ENCODE measurements at regions not wholly inside any gene's neighbourhood (a gene's known extent, or its start where the extent isn't known, plus 50 kb on each side); places are given as distances from the start of the nearest gene placed in this dataset.

GRCh38 chr2:234261736-234262135, 211.2 kb downstream of the SPP2 start:
- no TSS peak for BruUV-seq (replicated peaks)
- no peak overlapping the region for H3K4me3 ChIP-seq (ENCODE audit: low read depth, low read length, poor library complexity, severe bottlenecking)
- no peak for TF ChIP-seq EZH2 (IDR thresholded peaks at IDR 0.05; ENCODE audit: borderline replicate concordance, low read depth, low read length, poor library complexity, severe bottlenecking)
- TF ChIP-seq, protein P1, sequence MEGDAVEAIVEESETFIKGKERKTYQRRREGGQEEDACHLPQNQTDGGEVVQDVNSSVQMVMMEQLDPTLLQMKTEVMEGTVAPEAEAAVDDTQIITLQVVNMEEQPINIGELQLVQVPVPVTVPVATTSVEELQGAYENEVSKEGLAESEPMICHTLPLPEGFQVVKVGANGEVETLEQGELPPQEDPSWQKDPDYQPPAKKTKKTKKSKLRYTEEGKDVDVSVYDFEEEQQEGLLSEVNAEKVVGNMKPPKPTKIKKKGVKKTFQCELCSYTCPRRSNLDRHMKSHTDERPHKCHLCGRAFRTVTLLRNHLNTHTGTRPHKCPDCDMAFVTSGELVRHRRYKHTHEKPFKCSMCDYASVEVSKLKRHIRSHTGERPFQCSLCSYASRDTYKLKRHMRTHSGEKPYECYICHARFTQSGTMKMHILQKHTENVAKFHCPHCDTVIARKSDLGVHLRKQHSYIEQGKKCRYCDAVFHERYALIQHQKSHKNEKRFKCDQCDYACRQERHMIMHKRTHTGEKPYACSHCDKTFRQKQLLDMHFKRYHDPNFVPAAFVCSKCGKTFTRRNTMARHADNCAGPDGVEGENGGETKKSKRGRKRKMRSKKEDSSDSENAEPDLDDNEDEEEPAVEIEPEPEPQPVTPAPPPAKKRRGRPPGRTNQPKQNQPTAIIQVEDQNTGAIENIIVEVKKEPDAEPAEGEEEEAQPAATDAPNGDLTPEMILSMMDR (conservative IDR thresholded peaks at IDR 0.05; ENCODE audit: low read depth, low read length): no peak
- H3K27ac ChIP-seq (ENCODE audit: low read depth, low read length, poor library complexity, severe bottlenecking): no peak overlapping the region
- POLR2A ChIA-PET (ENCODE audit: low non-redundant PET): no interaction called here
- CTCF ChIA-PET: no interaction called here
- no peaks in the 10 kb centered on the region for H3K4me1 ChIP-seq (ENCODE audit: insufficient read depth, low read length, poor library complexity, severe bottlenecking)
- intact Hi-C loops (cut with micrococcal nuclease; ENCODE audit: unreplicated experiment): no loop called here
- no peaks in the 10 kb centered on the region for H3K27me3 ChIP-seq (replicated peaks; ENCODE audit: insufficient read depth, low read depth, low read length, poor library complexity)
- H3K9me3 ChIP-seq (ENCODE audit: low read depth, low read length, poor library complexity, severe bottlenecking): no peaks in the 10 kb centered on the region
- DNase-seq (ENCODE audit: low spot score): no peak
- H3K36me3 ChIP-seq (ENCODE audit: insufficient read depth, low read length, poor library complexity, severe bottlenecking): no peaks in the 10 kb centered on the region

- CTCF ChIA-PET: no interaction called here
Observed at GRCh38 chr2:234259440-234259839, 208.9 kb downstream of the SPP2 start.

DNA sequence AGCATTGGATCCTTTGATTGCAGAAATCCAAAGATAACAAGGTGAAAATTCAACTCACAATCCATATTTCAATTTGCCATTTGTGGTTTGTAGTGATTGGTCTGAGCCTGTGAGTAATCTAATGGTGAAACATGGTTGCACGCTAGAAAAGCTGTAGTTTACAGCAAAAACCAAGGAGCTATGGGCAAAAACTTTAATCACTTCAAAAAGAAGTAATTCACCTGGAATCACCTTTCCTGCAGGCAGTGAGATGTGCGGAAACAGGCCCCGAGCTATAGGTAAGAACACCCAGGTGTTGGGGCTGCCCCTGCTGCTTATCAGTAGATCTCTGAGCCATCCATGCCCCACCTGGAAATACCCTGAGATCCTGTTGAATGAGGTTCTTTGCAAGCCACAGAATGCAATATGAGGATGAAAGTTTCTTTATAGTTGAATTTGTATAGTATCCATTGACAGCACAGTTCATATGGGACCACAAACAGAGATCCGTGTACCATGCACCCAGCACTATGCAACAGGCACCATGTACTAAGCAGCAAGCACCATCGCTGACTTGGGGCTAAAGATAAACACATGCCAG, 208.2 kb downstream of the SPP2 start:
- intact Hi-C loops (cut with micrococcal nuclease; ENCODE audit: unreplicated experiment): loop anchor here (5.0 kb wide), 1 partner anchor 121 kb away; no protein-coding TSS in a partner anchor
- H3K36me3 ChIP-seq (ENCODE audit: insufficient read depth, low read length, poor library complexity, severe bottlenecking): no peaks in the 10 kb centered on the region
- H3K27ac ChIP-seq (ENCODE audit: low read depth, low read length, poor library complexity, severe bottlenecking): no peak overlapping the region
- no peaks in the 10 kb centered on the region for H3K27me3 ChIP-seq (replicated peaks; ENCODE audit: insufficient read depth, low read depth, low read length, poor library complexity)
- H3K4me1 ChIP-seq (ENCODE audit: insufficient read depth, low read length, poor library complexity, severe bottlenecking): no peaks in the 10 kb centered on the region
- H3K4me3 ChIP-seq (ENCODE audit: low read depth, low read length, poor library complexity, severe bottlenecking): no peak overlapping the region
- no peaks in the 10 kb centered on the region for H3K9me3 ChIP-seq (ENCODE audit: low read depth, low read length, poor library complexity, severe bottlenecking)
- no peak for DNase-seq (ENCODE audit: low spot score)
- BruUV-seq (replicated peaks): no TSS peak
- TF ChIP-seq, protein P1 (conservative IDR thresholded peaks at IDR 0.05; ENCODE audit: low read depth, low read length): no peak
- TF ChIP-seq EZH2 (IDR thresholded peaks at IDR 0.05; ENCODE audit: borderline replicate concordance, low read depth, low read length, poor library complexity, severe bottlenecking): no peak
- POLR2A ChIA-PET (ENCODE audit: low non-redundant PET): no interaction called here
- CTCF ChIA-PET: no interaction called here

More at GRCh38 chr2:234259440-234259839, 208.9 kb downstream of the SPP2 start:
- H3K4me1 ChIP-seq (ENCODE audit: insufficient read depth, low read length, poor library complexity, severe bottlenecking): no peaks in the 10 kb centered on the region
- no peak for DNase-seq (ENCODE audit: low spot score)
- POLR2A ChIA-PET (ENCODE audit: low non-redundant PET): no interaction called here
- H3K27ac ChIP-seq (ENCODE audit: low read depth, low read length, poor library complexity, severe bottlenecking): no peak overlapping the region
- intact Hi-C loops (cut with micrococcal nuclease; ENCODE audit: unreplicated experiment): loop anchor here (5.0 kb wide), 1 partner anchor 122 kb away; no protein-coding TSS in a partner anchor
- H3K4me3 ChIP-seq (ENCODE audit: low read depth, low read length, poor library complexity, severe bottlenecking): no peak overlapping the region
- no TSS peak for BruUV-seq (replicated peaks)
- H3K9me3 ChIP-seq (ENCODE audit: low read depth, low read length, poor library complexity, severe bottlenecking): no peaks in the 10 kb centered on the region
- no peaks in the 10 kb centered on the region for H3K27me3 ChIP-seq (replicated peaks; ENCODE audit: insufficient read depth, low read depth, low read length, poor library complexity)
- no peaks in the 10 kb centered on the region for H3K36me3 ChIP-seq (ENCODE audit: insufficient read depth, low read length, poor library complexity, severe bottlenecking)
- TF ChIP-seq, protein P1 (conservative IDR thresholded peaks at IDR 0.05; ENCODE audit: low read depth, low read length): no peak
- no peak for TF ChIP-seq EZH2 (IDR thresholded peaks at IDR 0.05; ENCODE audit: borderline replicate concordance, low read depth, low read length, poor library complexity, severe bottlenecking)
